ENCODE measurements at regions not wholly inside any gene's neighbourhood (a gene's known extent, or its start where the extent isn't known, plus 50 kb on each side); places are given as distances from the start of the nearest gene placed in this dataset.

- no peak for TF ChIP-seq TARDBP (IDR thresholded peaks at IDR 0.05)
- TF ChIP-seq PKNOX1 (IDR thresholded peaks at IDR 0.05), result no peak
- no peak for TF ChIP-seq ELF4 (IDR thresholded peaks at IDR 0.05)
- no peak for TF ChIP-seq SP1 (IDR thresholded peaks at IDR 0.05)
- no peak for TF ChIP-seq BHLHE40 (IDR thresholded peaks at IDR 0.05; ENCODE audit: borderline replicate concordance)
- no peak for TF ChIP-seq L3MBTL2 (conservative IDR thresholded peaks at IDR 0.05)
- no peak for TF ChIP-seq FOXA1 (IDR thresholded peaks at IDR 0.05)
- no peak for TF ChIP-seq ZNF384 (IDR thresholded peaks at IDR 0.05)
- TF ChIP-seq FOXM1 (IDR thresholded peaks at IDR 0.05; ENCODE audit: borderline replicate concordance), result no peak
- no peak for TF ChIP-seq SUZ12 (IDR thresholded peaks at IDR 0.05)
- TF ChIP-seq NFRKB (IDR thresholded peaks at IDR 0.05), result no peak
- no peak for TF ChIP-seq LEF1 (IDR thresholded peaks at IDR 0.05; ENCODE audit: borderline replicate concordance)
These were observed 109.3 kb upstream of the IPO5 start for GRCh38 chr13:97844151-97844550.
